ENCODE measurements at regions not wholly inside any gene's neighbourhood (a gene's known extent, or its start where the extent isn't known, plus 50 kb on each side); places are given as distances from the start of the nearest gene placed in this dataset.
"Not testable (repeated sequence)": the region's sequence is repeated elsewhere in the genome, so short reads cannot be mapped to it uniquely, and the experiment has no call there.

DNA sequence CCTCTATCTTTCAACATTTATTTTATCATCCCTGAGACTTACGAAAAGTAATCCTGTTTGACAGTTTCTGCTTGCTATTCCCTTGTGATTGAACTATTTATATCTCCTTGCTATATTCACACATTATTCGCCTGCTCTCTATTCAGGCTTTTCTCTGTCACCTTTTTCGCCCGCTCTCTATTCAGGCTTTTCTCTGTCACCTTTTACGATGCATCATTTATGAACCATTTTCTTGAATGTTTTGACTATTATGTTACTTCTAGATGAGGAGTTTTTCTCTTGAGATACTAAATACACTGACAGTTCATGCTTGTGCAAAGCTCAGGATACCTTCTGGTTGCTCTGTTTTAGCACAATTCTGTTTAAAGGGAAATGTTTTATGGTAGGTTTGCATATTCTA, 143.3 kb upstream of the VSTM2A start:
- DNase-seq: no peak

- no peak for DNase-seq
Measured at GRCh38 chr7:54409917-54410316, 132.3 kb upstream of the VSTM2A start.

- DNase-seq: no peak
Measured at GRCh38 chr7:54416678-54417077, 125.5 kb upstream of the VSTM2A start.

GRCh38 chr7:54419209-54419608, 123.0 kb upstream of the VSTM2A start:
- no peak for DNase-seq

DNA sequence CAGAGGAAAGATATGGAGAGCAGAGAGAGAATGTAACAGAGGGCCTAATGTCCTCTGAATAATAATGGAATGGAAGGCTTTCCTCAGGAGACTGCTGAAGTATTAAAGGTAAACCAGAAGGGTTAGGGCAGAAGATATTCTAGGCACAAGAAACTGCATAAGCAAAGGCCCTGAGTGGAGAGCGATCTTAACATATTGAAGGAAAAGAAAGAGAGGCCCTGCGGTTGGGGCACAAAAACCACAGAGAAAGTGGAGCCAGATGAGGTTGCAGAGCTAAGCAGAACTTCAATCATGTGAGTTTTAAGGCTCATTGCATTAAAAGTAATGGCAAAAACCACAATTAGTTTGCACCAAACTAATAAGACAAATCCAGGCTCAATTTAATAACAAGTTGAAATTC, 115.8 kb upstream of the VSTM2A start:
- DNase-seq: no peak

- DNase-seq: no peak
Measured at GRCh38 chr7:54429111-54429510, 113.1 kb upstream of the VSTM2A start.

GRCh38 chr7:54439391-54439790, 102.8 kb upstream of the VSTM2A start:
- DNase-seq: no peak

- DNase-seq: not testable (repeated sequence)
Measured at GRCh38 chr7:54444046-54444686, 98.0 kb upstream of the VSTM2A start.

DNA sequence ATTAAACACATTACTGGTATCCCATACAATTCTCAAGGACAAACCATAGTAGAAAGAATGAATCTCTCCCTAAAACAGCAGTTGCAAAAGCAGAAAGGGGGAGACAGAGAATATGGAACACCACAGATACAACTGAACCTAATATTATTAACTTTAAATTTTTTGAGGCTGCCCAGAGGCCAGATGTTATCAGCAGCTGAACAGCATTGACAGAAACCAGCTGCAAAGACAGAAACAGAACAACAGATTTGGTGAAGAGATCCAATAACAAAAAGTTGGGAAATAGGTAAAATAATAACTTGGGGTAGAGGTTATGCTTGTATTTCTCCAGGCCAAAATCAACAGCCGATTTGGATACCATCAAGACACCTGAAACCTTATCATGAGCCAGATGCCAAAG, 89.0 kb upstream of the VSTM2A start:
- not testable (repeated sequence) for DNase-seq

DNA sequence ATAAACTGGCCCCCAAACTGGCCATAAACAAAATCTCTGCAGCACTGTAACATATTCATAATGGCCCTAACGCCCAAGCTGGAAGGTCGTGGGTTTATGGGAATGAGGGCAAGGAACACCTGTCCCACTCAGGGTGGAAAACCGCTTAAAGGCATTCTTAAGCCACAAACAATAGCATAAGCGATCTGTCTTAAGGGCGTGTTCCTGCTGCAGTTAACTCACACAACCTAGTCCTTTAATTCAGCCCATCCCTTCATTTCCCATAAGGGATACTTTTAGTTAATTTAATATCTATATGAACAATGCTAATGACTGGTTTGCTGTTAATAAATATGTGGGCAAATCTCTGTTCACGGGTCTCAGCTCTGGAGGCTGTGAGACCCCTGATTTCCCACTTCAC, 87.5 kb upstream of the VSTM2A start:
- not testable (repeated sequence) for DNase-seq

DNA sequence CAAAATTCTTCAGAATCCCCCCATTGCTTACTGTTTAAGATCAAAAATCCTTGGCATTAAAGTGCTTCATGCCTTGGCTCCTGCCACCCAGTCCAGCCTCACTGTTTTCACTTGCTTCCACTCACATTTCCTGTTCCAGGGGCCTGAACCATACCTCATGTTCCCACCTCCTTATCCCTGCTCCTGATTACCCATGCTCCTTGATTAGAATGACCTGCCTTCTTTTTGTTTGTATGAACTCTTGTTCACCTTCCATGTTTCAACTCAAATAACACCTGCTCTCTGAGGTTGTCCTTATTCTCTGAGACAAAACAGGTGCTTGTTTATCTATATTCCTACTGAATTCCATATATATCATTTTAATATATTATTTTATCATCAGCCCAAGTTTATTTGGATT, 77.1 kb upstream of the VSTM2A start:
- no peak for DNase-seq

GRCh38 chr7:54469740-54470139, 72.4 kb upstream of the VSTM2A start:
- no peak for DNase-seq

DNA sequence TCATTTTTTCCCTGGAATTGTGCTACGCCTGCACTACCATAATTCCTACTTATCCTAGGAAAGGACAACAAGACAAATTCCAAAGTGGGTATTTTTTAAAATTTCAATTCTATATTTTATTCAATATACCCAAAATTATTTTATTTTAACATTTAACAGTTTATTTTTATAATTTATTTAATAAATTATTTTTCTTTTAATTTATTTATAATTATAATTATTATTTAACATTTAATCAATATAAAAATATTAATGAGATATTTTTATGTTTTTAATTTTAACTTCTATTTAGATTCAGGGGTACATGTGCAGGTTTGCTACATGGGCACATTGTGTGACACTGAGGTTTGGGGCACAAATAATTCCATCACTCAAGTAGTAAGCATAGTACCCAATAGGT, 65.6 kb upstream of the VSTM2A start:
- DNase-seq: no peak

GRCh38 chr7:54477083-54477482, 65.1 kb upstream of the VSTM2A start:
- DNase-seq: no peak

DNA sequence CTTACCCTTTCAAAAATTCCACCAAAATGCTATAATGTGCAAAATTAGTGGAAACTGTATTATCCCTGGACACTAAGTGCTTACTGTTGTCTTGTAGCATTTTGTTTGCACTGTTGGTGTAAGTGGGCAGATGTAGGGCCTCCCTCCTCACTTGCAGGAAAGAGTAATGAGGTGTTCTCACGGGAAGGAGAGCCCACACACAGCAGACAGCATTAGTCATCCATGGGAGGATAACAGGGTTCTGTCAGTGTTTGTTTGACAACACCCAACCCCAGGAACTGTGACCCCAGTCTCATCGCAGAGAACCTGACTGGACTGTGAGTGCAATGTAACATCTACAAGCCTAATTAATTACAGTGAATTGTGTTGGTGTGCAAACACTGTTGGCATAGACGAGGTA, 58.7 kb upstream of the VSTM2A start:
- DNase-seq: no peak

- no peak for DNase-seq
Measured at GRCh38 chr7:54485044-54485443, 57.1 kb upstream of the VSTM2A start.
